ENCODE measurements at regions not wholly inside any gene's neighbourhood (a gene's known extent, or its start where the extent isn't known, plus 50 kb on each side); places are given as distances from the start of the nearest gene placed in this dataset.

GRCh38 chr3:116930786-116931185 is 221.2 kb downstream of the TUSC7 start:
- TF ChIP-seq CTCF (IDR thresholded peaks at IDR 0.05) (no peak), POLR2A (IDR thresholded peaks at IDR 0.05) (no peak)

Measured in adrenal gland (tissue), 5 donors.